GM21381 (cell line): ENCODE measurements at regions not wholly inside any gene's neighbourhood (a gene's known extent, or its start where the extent isn't known, plus 50 kb on each side); places are given as distances from the start of the nearest gene placed in this dataset.
A peak's percentile ranks its signal among the peaks of the same experiment; 100 is the strongest.
"Not testable (repeated sequence)": the region's sequence is repeated elsewhere in the genome, so short reads cannot be mapped to it uniquely, and the experiment has no call there.

Experiments used
- ATAC-seq: cut with Tn5 transposase; IDR thresholded peaks from one replicate; pipeline ENCODE4 v1.9.1; 2021; ENCODE audit warnings: mild to moderate bottlenecking, moderate library complexity; ENCODE audit not compliant: unreplicated experiment

DNA sequence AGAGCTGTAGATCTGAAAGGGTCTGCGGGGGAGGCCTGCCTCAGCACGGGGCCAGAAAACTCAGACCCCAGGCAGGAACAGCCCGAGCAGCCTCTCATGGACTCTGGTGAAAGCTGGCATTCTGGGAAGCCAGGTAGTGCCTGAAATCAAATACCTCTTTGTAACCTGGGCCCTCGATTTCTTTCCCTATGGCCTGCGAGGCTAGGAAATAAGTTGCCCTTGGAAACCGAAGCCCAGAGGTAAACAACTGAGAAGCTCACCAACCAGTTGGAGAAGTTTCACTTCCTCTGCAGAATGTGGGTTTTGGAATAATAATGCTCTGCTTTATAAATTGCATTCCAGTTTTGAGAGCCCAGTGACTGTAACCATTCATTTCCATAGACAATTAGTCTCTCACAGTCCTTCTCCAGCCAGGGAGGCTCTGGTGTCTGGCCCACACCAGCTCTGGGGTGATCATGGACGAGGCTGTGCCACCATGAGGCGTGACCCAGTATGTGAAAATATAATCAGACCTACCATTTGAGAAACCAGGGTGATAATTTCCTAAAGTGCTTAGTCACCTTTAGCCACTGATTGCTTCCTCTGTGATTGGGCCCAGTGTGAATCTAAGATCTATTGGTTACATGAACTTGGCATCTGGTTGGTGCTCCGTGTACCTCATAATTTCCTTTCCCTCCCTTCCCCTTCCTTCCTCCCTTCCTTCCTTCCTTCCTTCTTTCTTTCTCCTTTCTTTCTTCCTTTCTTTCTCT is 133.1 kb upstream of the PELI1 start:
- ATAC-seq: no peak

DNA sequence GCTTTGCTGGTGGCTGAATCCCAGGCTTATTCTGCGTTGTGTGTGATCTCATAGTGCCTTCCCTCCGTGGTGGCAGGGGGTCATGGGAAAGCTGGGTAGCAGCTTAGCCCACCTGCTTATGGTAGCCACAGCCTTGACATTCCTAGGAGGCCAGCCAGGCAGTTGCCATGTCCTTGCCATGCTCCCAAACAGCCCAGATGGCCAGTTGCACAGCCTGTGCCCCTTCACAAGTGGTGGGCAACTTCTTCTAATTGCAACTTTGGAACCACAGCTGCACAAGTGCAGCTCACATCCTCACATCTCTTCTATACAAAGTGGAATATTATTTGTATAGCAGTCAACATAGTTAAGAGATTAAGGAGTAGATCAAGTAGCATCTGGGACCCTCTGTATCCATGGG is 136.6 kb upstream of the PELI1 start:
- not testable (repeated sequence) for ATAC-seq

DNA sequence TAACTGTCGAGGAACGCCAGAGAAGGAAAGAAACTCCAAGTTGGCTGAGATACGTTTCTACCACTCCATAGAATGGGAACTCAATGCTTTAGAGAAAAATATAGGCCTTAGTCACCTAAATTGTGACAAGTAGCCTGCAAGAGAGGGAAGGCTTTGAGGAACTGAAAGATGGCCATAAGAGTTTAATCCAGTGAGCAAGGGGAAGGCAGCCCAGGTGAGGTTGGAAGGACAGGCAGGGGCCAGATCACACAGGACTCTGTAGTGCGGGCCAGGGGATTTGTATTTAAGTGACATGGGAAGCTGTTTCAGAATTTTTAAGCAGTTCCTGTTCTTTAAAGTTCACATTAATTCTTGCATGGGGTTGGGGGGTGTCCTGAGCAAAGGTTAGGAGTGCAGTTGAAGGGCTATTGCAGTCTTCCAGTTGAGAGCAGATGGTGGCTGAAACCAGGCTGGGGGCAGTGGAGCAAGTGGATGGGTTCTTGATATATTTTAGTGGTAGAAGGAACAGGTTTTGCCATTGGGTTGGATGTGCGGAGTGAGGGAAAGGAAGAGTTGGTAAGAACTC is 138.9 kb upstream of the PELI1 start:
- peak; percentile 31 for ATAC-seq

DNA sequence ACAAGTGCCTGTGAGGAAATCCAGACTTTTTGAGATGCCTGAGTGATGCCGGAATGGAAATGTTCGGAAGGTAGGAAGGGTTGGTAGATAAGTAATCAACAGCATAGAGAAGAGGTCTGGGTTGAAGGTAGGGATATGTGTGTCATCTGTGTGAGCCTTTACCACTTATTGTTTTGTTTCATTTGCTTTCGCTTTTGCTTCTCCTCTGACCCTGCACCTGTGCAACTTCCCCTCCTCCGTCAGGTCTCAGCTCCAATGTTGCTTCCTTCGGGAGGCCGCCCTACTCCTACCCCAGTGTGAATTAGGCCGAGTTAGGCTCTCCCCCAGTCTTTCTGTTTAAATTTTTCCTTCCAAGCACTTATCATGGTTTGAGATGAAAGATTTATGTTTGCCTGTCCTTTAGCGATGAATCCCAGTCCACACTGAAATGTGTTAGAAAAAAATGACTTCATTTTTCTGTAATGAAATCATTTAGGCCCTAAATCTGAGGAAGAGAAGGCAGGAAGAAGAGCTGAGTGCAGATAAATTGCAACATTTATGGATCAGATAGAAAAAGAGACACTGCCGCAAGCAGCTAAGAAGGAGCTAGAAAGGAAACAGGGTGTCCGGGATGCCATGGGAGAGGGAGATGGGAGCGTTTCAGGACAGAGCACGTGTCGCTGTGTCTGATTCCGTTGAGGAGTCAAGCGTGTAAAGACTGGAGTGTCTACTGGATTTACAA is 139.6 kb upstream of the PELI1 start:
- ATAC-seq: peak; percentile 82

DNA sequence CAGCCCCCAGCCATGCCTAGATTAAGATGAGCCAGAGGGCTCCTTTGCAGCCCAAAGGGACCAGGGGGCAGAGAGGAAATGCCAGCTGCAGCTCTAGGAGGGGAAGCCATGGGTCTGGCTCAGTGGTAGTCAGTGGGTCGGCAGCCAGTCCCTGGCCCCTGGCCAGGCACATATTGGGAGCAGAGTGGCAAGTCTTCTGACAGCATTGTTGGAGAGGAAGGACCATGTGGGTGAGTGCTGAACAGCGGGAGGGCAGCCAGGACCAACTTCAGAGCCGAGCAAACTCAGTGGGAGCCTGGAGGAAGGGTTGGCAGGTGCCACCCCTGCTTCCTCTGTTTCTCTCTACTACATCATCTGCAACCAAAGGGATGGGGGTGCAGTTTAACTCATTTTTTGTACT is 140.5 kb upstream of the PELI1 start:
- ATAC-seq: no peak

DNA sequence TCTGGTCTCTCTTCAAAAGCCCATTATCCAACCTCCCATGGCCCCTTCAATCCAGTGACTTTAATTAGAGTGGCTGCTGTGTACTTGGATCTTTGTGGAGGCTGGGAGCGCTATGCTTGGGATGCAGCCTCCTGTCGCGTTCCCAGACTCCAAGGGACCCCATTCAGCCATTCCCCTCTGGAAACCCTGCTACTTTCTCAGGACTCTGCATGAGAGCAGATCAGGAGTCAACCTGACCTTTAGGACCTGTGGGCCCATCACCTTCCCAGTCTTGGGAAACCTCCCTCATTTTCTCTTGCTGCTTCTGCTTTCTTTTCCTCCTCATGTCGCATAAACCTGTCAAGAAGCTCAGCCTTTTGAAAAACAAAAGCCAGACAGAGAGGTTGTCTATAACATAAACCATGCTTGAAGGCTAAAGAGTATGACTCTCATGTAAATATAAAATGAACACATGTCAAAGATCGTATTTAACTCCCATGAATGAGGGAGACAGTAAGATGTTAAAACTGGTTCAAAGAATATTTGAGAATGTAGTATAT is 143.1 kb upstream of the PELI1 start:
- no peak for ATAC-seq

DNA sequence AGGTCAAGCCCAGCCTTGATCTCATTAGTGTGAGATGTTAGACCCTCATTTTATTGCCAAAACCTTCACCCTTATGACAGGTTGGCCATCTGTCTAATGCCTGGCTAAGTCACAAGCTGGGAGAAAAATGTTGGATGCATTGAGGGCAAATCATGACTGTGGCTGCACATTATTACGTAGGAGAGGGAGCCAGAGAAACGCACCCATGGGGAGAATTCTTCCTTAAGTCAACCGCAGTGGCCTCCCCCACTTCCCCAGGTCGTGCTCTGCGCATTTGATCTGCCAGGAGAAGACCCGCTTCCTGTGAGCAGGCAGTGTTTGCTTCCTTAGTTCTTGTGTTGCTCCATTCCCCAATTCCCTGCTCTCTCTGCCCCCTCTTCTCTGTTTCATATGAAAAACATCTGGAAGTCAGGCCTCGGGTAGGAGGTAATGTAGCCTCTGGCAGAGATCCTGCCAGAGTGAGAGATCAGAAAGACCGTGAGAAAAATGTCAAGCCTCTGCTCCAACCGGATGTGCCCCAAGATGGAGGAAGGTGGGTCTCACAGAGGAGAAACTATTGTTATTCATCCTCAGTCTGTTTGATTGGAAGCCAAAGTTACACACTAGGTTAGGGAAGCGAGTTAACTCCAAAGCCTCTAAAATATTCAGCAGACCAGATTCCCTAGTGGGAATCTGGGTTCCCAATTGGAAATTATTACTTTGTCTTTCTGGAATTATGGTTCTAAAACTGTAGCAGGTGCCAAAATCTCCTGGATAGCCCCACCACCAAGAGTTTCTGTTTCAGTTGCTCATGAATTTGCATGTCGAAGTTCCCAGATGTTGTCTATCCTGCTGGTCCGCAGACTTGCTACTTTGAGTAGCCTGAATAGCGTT is 144.3 kb upstream of the PELI1 start:
- no peak for ATAC-seq

DNA sequence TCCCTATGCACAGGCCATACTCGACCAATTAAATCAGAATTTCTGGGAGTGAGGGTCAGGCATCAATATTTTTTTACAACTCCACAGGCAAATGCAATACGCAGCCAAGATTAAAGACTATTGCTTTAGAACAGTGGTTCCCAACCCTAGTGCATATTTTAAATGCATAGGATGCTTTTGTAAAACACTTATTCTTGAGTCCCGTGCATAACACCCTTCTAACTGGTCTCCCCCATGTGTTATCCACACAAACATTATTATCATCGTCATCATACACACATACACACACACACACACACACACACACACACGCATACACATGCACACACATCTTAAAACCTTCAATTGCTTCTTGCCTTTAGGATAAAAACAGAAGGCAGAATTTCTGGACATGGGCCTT is 145.0 kb upstream of the PELI1 start:
- ATAC-seq: no peak

DNA sequence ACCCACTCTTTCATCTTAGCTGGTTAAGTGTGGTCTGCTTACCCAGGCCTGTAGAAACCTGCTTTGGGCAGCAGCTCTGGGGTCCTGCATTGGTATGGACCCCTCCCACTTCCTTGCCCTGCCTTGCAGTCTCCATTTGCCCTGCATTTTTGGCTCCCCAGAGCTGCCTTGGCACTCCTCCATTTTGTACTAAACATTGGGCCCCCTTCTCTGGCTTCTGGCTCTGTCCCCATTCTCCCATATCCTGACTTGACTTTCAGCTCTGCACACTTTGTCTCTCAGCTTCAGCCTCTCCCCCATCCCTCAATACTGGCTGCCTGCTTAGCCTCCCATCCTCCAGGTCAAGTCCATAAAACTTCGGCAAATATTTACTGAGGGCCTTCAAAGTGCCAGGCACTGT is 145.5 kb upstream of the PELI1 start:
- no peak for ATAC-seq

DNA sequence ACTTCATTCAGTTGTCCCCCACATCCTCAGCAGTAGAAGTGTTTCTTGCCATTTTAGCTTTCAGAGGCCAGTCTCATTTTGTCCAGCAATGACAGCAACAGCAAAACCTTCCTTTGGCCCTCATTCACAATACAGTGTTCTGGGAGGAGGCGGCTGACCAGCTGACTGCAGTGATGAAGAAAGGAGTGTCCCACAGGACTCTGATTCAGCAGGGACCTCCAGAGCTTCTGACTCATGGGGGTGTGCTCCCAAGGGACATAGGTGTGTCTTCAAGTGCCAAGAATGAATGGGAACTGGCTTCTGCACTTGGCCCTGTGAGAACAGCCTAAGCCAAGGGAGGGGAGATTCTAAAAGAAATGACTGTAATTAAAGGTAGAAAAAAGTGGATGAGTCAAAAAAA is 147.0 kb upstream of the PELI1 start:
- no peak for ATAC-seq

DNA sequence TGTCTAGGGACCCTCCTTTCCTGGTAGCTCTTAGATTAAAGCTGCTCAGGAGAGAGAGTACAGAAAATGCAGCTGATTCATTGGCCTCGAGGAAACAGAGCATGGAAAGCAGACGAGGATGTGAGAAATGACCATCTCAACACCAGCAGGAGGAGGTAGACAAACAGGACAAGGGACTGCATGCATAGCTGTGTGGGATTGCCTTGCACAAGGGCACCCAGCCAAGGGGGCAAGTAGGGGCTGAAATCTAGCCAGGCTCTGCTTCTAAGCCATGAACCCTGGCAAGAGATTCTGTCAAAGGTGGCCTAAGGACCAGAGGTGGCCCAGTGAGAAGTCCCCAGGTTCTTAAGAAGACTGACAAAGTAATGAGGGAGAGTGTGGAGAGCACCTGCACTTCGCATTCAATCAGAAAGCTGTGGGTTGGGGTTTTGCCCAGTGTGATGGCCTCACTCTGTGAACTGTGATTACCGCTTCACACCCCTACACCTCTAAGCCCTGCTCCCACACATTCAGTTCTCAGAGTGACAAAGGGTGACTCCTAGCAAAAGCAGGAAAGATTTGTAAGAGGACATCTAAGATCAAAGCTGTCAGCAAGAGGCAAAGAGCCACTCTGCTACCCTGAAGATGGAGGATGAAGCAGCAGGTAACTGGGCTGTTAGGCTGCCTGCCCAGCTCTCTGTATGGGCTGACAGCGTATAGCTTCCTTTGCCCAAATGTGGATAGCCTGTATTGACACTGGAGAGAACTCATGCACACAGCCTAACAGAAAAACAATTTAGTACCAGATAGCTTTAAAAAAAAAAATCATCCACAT is 151.3 kb upstream of the PELI1 start:
- peak; percentile 81 for ATAC-seq

DNA sequence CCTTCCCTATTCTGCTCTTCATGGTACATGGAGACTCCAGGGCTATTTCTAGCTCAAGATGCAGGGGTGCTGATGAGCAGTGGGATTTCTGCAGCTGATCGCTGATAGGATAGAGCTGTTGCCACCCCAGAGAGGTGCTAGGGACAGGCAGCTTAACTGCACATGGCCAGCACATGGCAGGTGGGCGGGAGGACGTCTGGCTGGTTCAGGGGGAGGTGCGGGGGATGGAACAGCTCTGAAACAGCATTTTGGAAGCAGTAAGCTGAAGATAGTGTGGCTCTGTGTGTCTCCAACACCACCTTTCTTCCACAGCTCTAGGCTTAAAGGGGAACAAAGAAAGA is 151.9 kb upstream of the PELI1 start:
- no peak for ATAC-seq

DNA sequence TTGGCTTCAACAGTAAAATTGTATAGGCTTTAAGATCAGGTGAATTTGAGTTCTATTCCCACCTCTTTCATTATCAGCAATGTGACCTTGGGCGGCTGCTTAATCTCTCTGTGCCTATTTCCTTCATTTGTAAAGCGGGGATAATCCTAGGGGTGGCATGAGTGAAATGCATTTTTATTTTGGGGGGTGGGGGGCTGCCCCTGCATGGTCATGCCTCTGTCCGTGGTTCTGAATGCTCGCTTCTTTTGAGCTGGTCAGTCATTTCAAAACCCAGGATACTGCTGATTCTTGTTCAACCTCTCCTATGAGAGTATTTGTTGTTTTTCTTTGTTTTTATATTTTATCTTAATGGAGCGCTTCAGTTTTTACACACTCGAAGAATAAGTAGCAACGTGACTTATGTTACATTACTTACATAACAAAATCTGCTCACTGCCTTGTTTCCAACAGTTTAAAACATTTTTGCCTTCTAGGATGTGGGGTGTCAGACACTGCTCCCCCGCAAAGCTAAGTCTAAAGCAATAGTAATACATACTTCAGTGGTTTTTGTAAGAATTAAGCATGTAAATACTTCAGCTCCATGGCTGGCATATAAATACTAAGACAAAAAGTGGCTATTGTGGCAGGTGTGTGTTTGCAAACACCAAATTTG is 152.6 kb upstream of the PELI1 start:
- ATAC-seq: no peak

DNA sequence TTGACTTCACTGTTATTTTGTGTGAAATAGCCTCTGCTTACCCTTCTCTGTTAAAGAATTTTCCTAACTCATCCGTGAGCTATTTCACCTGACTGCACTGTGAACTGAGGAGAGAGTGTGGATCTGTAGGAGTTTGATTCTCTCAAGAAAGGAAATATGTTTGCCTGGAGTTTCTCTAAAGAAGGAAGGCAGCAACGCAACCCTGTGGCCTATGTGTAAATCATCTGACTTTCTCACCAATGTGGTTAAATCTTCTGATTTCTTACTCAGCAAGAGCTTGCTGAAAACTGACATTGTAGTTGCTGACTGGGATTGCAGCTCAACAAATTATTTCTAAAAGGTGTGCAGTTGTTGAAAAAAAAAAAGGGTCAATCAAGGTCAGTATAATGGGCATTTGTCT is 153.9 kb upstream of the PELI1 start:
- no peak for ATAC-seq

DNA sequence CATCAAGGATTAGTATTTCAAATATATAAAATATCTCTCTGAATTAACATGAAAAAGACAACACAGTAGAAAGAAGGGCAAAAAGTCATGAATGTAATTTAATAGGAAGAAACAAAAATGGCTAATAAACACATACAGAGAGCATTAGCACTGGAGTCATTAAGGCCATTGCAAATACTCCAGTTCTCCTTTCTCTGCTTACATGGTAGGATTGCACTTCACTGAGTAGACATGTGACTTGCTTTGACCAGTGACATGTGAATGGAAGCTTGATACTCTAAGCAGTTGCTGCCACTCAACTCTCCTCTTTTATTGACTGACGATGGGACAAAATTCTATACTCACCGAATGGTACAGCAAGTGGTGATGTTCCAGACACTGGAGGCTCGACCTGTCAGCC is 153.9 kb upstream of the LGALSL start:
- no peak for ATAC-seq

DNA sequence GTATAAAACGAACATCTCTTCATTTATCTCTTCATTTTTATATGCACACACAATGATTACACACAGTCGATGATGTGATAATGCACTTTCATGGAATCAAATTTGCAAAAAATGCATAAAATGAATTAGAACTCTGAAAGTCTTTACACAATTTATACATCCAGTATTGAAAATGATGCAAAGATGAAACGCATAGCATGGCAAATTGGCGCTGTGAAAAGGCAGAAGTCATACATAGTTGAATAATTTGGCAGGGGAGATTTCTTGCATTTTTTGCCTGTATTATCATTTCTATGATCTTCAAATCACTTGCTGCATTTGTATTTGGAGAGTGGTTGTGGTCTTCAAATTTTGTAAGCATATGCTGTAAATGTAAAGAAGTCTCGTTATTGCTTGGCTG is 150.7 kb upstream of the LGALSL start:
- ATAC-seq: no peak

DNA sequence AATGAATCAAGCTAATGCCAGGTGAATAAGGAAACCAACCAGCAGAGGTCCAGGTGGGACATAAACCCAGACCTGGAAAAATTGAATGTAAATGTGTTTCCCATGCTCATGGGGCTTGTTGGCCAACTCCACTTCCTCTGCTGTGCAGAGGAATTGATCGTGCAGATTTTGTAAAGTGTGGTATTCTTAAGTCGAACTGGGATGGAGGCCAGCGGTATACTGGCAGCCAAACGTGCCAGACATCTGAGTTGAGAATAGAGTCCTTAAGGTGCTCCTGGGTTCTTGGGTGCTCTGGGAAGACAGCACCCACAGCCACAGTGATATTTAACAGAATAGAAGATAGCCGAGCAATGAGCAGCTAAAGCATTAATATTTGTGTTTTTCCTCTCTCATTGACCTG is 146.5 kb upstream of the LGALSL start:
- no peak for ATAC-seq

DNA sequence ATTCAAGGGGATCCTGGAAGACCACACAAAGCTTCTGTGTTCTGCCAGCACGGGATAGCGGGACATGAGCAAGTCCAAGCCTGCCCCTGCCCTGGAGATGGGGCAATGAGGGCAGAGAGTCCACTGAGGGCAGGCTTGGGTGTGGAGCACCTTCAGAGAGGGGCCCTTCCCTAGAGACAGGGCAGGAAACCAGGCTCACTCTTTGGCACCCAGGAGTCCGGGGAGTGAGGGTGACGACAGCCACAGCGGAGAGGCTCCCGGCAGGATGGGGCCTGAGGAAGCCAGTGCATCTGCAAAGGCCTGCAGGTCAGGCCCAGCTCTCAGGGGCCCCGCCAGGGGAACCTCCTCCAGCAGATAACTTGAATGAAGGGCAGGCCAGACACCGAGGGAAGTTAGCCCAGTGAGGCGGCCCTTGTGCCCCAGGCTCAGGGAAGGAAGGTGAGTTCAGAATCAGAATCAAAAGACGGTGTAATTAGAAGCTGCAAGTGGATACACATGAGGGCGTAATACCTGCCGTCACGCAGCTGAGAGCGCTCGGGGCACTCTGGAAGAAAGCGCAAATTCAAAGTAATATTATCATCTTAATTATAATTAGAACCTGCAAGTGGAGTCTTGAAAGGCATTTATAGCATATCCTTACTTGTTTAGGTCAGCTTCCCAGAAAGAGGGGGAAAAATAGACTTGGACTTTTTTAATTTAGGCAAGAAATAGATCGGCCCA is 142.6 kb upstream of the LGALSL start:
- no peak for ATAC-seq

DNA sequence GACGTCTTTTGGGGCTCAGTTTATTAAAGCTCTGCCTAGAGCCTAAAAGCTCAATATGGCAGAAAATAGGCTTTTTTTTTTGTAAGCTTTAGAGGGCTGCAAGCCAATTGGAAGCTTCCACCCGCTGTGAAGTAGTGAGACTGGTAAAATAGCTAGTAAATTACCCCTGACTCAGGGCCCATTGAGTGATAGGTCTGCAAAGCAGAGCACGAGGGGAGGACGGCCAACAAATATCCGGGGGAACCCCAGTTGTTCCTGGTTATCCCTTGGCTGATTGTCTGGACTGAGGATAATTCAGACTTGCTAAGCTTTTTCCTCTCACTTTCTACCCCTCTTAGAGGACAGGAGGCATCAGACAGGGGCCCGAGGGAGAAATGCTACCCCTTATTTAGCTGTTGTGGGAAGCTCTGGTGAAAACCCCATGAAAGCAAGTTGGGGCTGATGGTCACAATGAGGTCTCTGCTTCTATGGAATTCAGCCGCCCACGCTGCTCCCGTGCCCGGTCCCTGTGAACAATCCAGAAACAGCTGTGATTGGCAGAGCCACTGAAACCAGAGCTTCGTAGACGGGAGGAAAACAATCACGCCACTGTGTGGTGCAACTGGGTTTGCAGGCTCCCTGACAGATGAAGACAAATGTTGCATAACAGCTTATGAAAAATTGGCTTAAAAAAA is 141.9 kb upstream of the LGALSL start:
- no peak for ATAC-seq
